NB4 (cell line): ENCODE measurements at regions not wholly inside any gene's neighbourhood (a gene's known extent, or its start where the extent isn't known, plus 50 kb on each side); places are given as distances from the start of the nearest gene placed in this dataset.

Experiments
- DNase-seq: peaks from one replicate; pipeline ENCODE4 v3.0.0; 2010; ENCODE audit warnings: low read depth
- H3K4me3 ChIP-seq: one replicate; pipeline ENCODE4 v1.5.1; 2011; ENCODE audit warnings: mild to moderate bottlenecking, low read depth, low read length, moderate library complexity
- CTCF ChIP-seq: IDR thresholded peaks from one replicate; pipeline ENCODE4 v1.5.1; 2012; ENCODE audit warnings: low read depth, low read length
- MAX ChIP-seq: IDR thresholded peaks from 2 replicates; pipeline ENCODE4 v1.6.1; 2011; ENCODE audit warnings: low read depth, low read length
- MYC ChIP-seq: IDR thresholded peaks from 2 replicates; pipeline ENCODE4 v1.6.1; 2011; ENCODE audit warnings: low read depth, low read length
- POLR2A ChIP-seq: IDR thresholded peaks from 2 replicates; pipeline ENCODE4 v1.6.1; 2011; ENCODE audit warnings: mild to moderate bottlenecking; ENCODE audit not compliant: insufficient read length; ENCODE audit errors: extremely low read depth

- DNase-seq: no peak
- H3K4me3 ChIP-seq: no peak overlapping the region
- no peak for TF ChIP-seq MAX
- no peak for TF ChIP-seq MYC
- TF ChIP-seq CTCF: no peak
- no peak for TF ChIP-seq POLR2A
Observed at GRCh38 chr20:63125838-63126601, 89.9 kb downstream of the YTHDF1 start.

GRCh38 chr20:63125581-63125837 lies 90.4 kb downstream of the YTHDF1 start:
- no peak overlapping the region for H3K4me3 ChIP-seq
- TF ChIP-seq MAX (no peak), CTCF (no peak), POLR2A (no peak), MYC (no peak)
- DNase-seq: no peak

- no peak overlapping the region for H3K4me3 ChIP-seq
- DNase-seq: no peak
- no peak for TF ChIP-seq MYC
- TF ChIP-seq POLR2A: no peak
- no peak for TF ChIP-seq CTCF
- TF ChIP-seq MAX: no peak
Observed at GRCh38 chr20:63124782-63125580, 91.0 kb downstream of the YTHDF1 start.

GRCh38 chr20:63124092-63124781 lies 91.7 kb downstream of the YTHDF1 start:
- H3K4me3 ChIP-seq: no peak overlapping the region
- TF ChIP-seq POLR2A (no peak), MAX (no peak), MYC (no peak), CTCF (no peak)
- no peak for DNase-seq

GRCh38 chr20:63123331-63123741 lies 92.6 kb downstream of the YTHDF1 start:
- H3K4me3 ChIP-seq: no peak overlapping the region
- no peak for DNase-seq
- TF ChIP-seq MAX: no peak
- TF ChIP-seq MYC: no peak
- no peak for TF ChIP-seq POLR2A
- TF ChIP-seq CTCF: no peak
